GM04504 (cell line): ENCODE measurements at regions not wholly inside any gene's neighbourhood (a gene's known extent, or its start where the extent isn't known, plus 50 kb on each side); places are given as distances from the start of the nearest gene placed in this dataset.
"Not testable (repeated sequence)": the region's sequence is repeated elsewhere in the genome, so short reads cannot be mapped to it uniquely, and the experiment has no call there.

Experiments used
- DNase-seq: peaks from one replicate; pipeline ENCODE4 v3.0.0-alpha.2; 2012; ENCODE audit warnings: low read depth

GRCh38 chr13:64684108-64684507 lies 2546.0 kb downstream of the PCDH9 start:
- DNase-seq = no peak

DNA sequence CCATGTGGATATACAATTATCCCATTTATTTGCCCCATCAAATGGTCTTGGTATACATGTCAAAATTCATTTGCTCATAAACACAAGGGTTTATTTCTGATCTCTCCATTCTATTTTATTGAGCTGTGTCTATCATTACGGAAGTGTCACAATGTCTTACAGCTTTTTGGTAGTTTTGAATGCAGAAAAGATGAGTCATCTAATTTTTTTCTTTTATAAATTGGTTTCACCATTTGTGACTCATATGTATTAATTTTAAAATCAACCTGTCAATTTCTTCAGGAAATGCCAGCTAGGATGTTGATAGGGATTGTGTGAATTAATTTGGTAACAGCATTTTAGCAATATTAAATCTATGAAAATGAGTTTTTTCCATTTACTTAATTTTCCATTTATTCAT lies 2549.4 kb downstream of the PCDH9 start:
- no peak for DNase-seq

- DNase-seq = peak; percentile 36
Observed at GRCh38 chr13:64675255-64675892, 2554.8 kb downstream of the PCDH9 start.

DNA sequence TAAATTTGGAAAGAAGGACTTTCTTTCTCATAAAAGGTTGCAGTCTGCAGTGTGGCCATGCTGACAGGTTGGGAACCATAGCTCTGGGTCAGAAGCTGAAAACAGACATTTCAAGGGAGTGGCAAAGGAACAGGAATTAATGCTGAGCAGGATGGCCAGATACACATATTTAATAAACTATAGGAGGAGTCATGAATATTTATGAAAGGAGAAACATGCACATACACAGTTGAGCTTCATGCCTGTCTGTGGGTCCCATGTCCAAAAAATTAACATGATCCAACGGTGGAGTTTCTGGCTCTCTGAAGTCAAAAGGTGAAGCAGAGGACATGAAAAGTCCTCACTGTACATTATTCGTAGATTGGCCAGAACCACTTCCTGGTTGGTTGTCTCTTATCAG lies 2556.0 kb downstream of the PCDH9 start:
- no peak for DNase-seq

- DNase-seq = no peak
Observed at GRCh38 chr13:64672751-64673150, 2557.4 kb downstream of the PCDH9 start.

GRCh38 chr13:64662887-64663593 lies 2567.1 kb downstream of the PCDH9 start:
- no peak for DNase-seq

DNA sequence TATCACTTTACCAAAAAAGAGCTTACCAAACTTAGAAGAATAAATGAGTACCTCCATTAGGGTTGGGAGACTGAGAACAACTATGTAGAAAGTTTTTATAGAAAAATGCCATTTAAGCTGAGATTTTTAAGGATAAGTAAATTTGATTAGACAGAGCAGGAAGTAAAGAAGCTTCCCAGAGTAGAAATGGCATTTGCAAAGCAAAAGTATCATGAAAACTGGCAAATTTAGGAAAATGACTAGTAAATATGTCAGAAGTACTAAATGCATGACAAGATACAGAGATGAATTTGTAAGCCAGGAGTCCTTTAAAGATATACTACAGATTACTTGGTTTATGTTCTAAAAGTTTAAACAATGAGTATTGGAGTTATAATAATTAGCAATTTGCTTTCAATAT lies 2581.8 kb downstream of the PCDH9 start:
- no peak for DNase-seq

DNA sequence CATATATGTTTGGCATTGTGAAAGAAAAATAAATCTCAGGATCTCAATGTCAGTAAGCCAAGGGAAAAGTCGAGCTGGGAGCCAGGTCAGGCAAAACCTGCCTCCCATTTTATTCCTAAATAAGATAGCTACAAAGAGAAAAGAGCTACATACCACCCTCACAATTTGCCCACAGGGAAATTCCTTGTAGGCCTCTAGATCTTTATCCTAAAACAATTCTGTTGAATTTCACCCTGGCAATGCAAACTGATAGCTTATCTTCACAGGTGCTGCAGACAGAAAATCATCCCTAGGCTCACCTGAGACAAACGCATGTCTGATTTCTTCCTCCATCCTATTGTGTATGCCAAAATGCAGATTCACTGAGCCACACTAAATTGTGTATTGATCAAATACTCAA lies 2587.1 kb downstream of the PCDH9 start:
- DNase-seq = no peak

GRCh38 chr13:64640002-64640401 lies 2590.1 kb downstream of the PCDH9 start:
- DNase-seq = no peak

DNA sequence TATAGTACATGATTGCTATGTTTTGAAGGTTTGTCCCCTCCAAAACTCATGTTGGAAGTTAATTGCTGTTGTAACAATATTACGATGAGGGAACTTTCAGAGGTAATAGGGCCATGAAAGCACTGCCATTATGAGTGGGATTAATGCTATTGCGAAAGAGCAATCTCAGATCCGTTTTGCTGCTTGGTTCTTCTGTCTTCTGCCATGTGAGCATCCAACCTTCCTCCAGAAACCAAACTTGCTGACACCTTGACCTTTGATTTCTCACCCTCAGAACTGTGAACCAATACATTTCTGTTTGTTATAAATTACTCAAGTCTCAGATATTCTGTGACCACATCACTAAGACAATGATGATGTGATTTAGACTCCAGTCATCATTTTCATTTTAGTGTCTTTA lies 2590.9 kb downstream of the PCDH9 start:
- no peak for DNase-seq

DNA sequence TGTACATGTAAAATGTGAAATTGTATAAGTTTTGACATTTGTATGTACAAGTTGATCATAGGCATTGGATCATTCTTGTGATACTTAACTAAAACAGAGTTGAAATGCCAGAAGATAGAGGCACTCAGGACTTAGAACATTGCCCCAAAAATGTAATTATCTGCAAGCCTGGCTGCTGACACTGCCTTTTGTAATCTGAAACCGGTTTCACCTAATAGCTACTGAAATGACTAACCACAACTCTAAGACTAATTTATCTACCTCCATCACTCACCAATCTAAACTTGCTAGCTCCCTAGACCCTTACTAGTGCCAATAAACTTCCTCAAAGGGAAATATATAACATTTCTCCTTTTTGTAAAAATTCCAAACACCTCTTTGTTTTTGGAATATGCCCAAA lies 2596.2 kb downstream of the PCDH9 start:
- DNase-seq = no peak

DNA sequence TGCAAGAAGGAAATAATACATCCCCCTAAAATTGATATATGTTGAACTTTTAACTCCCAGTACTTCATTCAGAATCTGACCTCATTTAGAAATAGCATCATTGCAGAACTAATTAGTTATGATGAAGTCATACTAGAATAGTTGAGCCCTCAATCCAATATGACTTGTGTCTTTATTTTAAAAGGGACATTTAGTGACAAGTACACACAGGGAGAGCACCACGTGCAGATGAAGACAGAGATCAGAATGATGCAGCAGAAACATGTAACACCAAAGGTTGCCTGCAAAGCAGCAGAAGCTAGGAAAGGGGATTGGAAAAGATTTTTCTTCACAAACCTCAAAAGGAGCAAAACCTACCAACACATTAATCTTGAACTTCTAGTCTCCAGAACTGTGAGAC lies 2602.5 kb downstream of the PCDH9 start:
- no peak for DNase-seq

- no peak for DNase-seq
Observed at GRCh38 chr13:64626105-64626504, 2604.0 kb downstream of the PCDH9 start.

DNA sequence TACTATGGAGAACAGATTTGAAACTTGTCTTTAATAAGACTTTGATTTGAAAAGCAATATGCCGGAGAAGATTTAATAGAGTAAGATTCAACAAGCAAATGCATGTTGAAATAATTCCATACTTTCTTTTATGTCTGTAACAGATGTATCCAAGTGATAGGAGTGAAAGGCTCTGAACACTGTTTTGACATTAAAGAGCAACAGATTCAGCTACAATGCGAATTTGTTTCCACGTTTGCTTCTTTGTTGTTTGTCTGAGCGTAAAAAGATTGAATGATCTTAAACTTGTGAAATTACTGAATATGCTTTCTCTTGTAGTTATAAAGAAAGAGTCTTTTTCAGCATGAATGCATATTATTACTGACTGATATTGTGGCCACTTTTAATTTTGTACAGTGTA lies 2612.9 kb downstream of the PCDH9 start:
- no peak for DNase-seq

- peak; percentile 9 for DNase-seq
Observed at GRCh38 chr13:64591971-64592370, 2638.2 kb downstream of the PCDH9 start.

- no peak for DNase-seq
Observed at GRCh38 chr13:64579331-64579730, 2650.8 kb downstream of the PCDH9 start.

GRCh38 chr13:64568748-64569147 lies 2661.4 kb downstream of the PCDH9 start:
- DNase-seq = no peak

DNA sequence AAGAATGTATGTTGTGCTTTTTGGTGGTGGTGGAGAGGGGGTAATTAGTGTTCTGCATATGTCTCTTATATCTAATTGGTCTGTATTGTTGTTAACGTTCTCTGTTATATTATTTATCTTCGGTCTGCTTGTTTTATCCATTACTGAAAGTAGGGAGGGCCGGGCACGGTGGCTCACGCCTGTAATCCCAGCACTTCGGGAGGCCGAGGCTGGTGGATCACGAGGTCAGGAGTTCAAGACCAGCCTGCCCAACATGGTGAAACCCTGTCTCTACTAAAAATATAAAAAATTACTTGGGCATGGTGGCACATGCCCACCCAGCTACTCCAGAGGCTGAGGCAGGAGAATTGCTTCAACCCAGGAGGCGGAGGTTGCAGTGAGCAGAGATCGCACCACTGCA lies 2672.1 kb downstream of the PCDH9 start:
- not testable (repeated sequence) for DNase-seq

DNA sequence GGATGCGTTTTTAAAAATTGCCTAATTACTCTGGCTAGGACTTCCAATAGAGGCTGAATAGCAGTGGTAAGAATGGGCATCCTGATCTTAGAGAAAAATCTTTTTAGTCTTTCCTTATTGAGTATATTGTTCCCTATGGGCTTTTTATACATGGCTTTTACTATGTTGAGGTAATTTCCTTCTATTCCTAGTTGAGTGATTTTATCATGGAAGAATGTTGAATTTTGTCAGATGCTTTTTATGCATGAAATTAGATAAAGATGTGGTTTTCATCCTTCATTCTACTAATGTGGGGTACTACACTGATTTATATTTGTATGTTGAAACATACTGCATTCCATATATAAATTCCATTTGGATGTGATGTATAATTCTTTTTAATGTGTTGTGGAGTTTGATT lies 2673.8 kb downstream of the PCDH9 start:
- DNase-seq = peak; percentile 42

DNA sequence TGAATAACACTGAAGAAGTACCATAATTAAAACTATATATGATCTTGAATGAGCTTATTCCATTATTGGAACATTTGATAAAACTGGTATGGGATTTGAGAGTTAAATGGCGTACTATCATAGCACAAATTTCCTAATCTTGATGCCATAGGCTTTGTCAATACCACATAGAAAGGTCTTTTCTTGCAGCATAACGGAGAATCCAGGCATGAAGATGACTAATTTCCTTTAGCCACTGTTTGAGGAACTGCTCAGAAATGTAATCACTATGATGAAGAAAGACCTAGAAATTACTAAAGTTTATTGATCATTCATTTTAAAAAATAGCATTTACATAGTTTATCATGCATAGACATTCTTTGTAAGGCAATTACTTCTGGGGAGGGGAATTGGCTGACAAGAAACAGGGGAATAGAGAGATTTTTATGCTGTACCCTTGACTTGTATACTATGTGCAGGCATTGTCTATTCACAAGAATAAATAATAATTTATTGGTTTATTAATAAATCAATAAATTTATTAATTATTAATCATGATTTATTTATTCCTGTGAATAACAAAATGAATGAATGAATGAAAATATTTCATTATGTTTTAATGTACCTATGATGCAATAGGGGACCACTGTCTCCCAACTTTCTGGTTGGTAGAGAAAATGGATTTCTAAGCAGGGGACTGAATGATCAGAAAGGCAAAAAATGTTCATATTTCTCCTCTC lies 2676.6 kb downstream of the PCDH9 start:
- no peak for DNase-seq

GRCh38 chr13:64551755-64552154 lies 2678.4 kb downstream of the PCDH9 start:
- DNase-seq = peak; percentile 86

GRCh38 chr13:64546371-64546770 lies 2683.8 kb downstream of the PCDH9 start:
- no peak for DNase-seq

- DNase-seq = no peak
Observed at GRCh38 chr13:64540976-64541375, 2689.2 kb downstream of the PCDH9 start.
